Endodermal cell (in vitro differentiated cells): ENCODE measurements at regions not wholly inside any gene's neighbourhood (a gene's known extent, or its start where the extent isn't known, plus 50 kb on each side); places are given as distances from the start of the nearest gene placed in this dataset.

Source experiments
- DNase-seq: peaks from one replicate; pipeline ENCODE4 v3.0.0-alpha.2; 2017
- H3K27ac ChIP-seq: 2 replicates; pipeline ENCODE4 v1.5.1; 2013; ENCODE audit warnings: mild to moderate bottlenecking, low read depth, low read length, moderate library complexity
- H3K27me3 ChIP-seq: 2 replicates; pipeline ENCODE4 v1.6.1; 2013; ENCODE audit warnings: mild to moderate bottlenecking, low read length, moderate library complexity; ENCODE audit not compliant: insufficient read depth, control insufficient read depth, poor library complexity, severe bottlenecking
- H3K36me3 ChIP-seq: 2 replicates; pipeline ENCODE4 v1.7.0; 2013; ENCODE audit warnings: mild to moderate bottlenecking, low read length, moderate library complexity; ENCODE audit not compliant: control insufficient read depth, insufficient read depth
- H3K4me1 ChIP-seq: one replicate; pipeline ENCODE4 v1.7.0; 2013; ENCODE audit warnings: low read length; ENCODE audit not compliant: control insufficient read depth, insufficient read depth
- H3K4me3 ChIP-seq: 2 replicates; pipeline ENCODE4 v1.5.1; 2013; ENCODE audit warnings: mild to moderate bottlenecking, low read length, moderate library complexity
- H3K9ac ChIP-seq: 2 replicates; pipeline ENCODE4 v1.6.1; 2013; ENCODE audit warnings: mild to moderate bottlenecking, low read length, moderate library complexity; ENCODE audit not compliant: poor library complexity, severe bottlenecking; ENCODE audit errors: extremely low read depth
- H3K9me3 ChIP-seq: 2 replicates; pipeline ENCODE4 v1.6.1; 2013; ENCODE audit warnings: mild to moderate bottlenecking, low read length, moderate library complexity; ENCODE audit not compliant: control insufficient read depth
- H3K27ac Mint-ChIP-seq: 2 replicates; pipeline ENCODE4 v1.8.0; 2020; ENCODE audit warnings: mixed read lengths
- H3K27me3 Mint-ChIP-seq: 2 replicates; pipeline ENCODE4 v1.8.0; 2021; ENCODE audit warnings: mild to moderate bottlenecking, mixed read lengths; ENCODE audit not compliant: insufficient read depth
- H3K36me3 Mint-ChIP-seq: 2 replicates; pipeline ENCODE4 v1.8.0; 2020; ENCODE audit warnings: low read depth, mixed read lengths
- H3K4me1 Mint-ChIP-seq: 2 replicates; pipeline ENCODE4 v1.8.0; 2020; ENCODE audit warnings: mixed read lengths
- H3K4me3 Mint-ChIP-seq: 2 replicates; pipeline ENCODE4 v1.8.0; 2020; ENCODE audit warnings: mild to moderate bottlenecking, moderate library complexity, mixed read lengths
- H3K9me3 Mint-ChIP-seq: 2 replicates; pipeline ENCODE4 v1.8.0; 2020; ENCODE audit warnings: mild to moderate bottlenecking, mixed read lengths
- CTCF ChIP-seq: fragments of 200-600 bp; sonication (generic); conservative IDR thresholded peaks from 2 replicates; pipeline ENCODE4 v1.5.0; 2021; ENCODE audit warnings: antibody characterized with exemption, mild to moderate bottlenecking
- WGBS, 2 experiments: methylation state at CpG; one replicate each; pipeline versions ENCODE4 v1.1.5 to v1.1.7; 2013; ENCODE audit warnings: missing lambda C conversion rate in 2 of 2, mixed read lengths in 1 of 2; ENCODE audit not compliant: insufficient coverage in 1 of 2, insufficient read length in 1 of 2; 5-methylcytosine and 5-hydroxymethylcytosine counted together

GRCh38 chr2:128742467-128742866, 423.8 kb upstream of the HS6ST1 start:
- WGBS, 2 experiments: 95 to 100% methylated on average over 1 to 3 of the region's 3 CpGs
- TF ChIP-seq CTCF: no peak
- H3K4me1 Mint-ChIP-seq: peaks cover 6% of the 10 kb centered on the region
- Histone ChIP-seq H3K27ac (no peak overlapping the region), H3K9me3 (no peaks in the 10 kb centered on the region), H3K4me3 (no peak overlapping the region), H3K27me3 (no peaks in the 10 kb centered on the region), H3K36me3 (no peaks in the 10 kb centered on the region), H3K4me1 (no peaks in the 10 kb centered on the region), H3K9ac (no peak overlapping the region)
- no peak overlapping the region for H3K27ac Mint-ChIP-seq
- no peaks in the 10 kb centered on the region for H3K9me3 Mint-ChIP-seq
- H3K36me3 Mint-ChIP-seq: no peaks in the 10 kb centered on the region
- DNase-seq: no peak
- no peak overlapping the region for H3K4me3 Mint-ChIP-seq
- peaks cover 12% of the 10 kb centered on the region for H3K27me3 Mint-ChIP-seq

- peaks cover 4% of the 10 kb centered on the region for H3K27me3 Mint-ChIP-seq
- H3K9ac ChIP-seq: no peak overlapping the region
- H3K4me3 Mint-ChIP-seq: no peak overlapping the region
- no peak overlapping the region for H3K4me3 ChIP-seq
- H3K27me3 ChIP-seq: no peaks in the 10 kb centered on the region
- no peak overlapping the region for H3K27ac ChIP-seq
- TF ChIP-seq CTCF: no peak
- H3K36me3 Mint-ChIP-seq: no peaks in the 10 kb centered on the region
- H3K4me1 ChIP-seq: no peaks in the 10 kb centered on the region
- H3K9me3 Mint-ChIP-seq: no peaks in the 10 kb centered on the region
- H3K9me3 ChIP-seq: no peaks in the 10 kb centered on the region
- no peaks in the 10 kb centered on the region for H3K36me3 ChIP-seq
- H3K27ac Mint-ChIP-seq: no peak overlapping the region
- peaks cover 7% of the 10 kb centered on the region for H3K4me1 Mint-ChIP-seq
- no peak for DNase-seq
Observed at GRCh38 chr2:128745946-128746345, 427.3 kb upstream of the HS6ST1 start.

- no peak for TF ChIP-seq CTCF
- H3K27ac Mint-ChIP-seq: no peak overlapping the region
- peaks cover 8% of the 10 kb centered on the region for H3K4me1 Mint-ChIP-seq
Observed at GRCh38 chr2:128746356-128746755, 427.7 kb upstream of the HS6ST1 start.

More at GRCh38 chr2:128746356-128746755, 427.7 kb upstream of the HS6ST1 start:
- Mint-ChIP-seq H3K9me3 (no peaks in the 10 kb centered on the region), H3K36me3 (no peaks in the 10 kb centered on the region), H3K4me3 (no peak overlapping the region), H3K27me3 (peaks cover 4% of the 10 kb centered on the region)
- no peak overlapping the region for H3K4me3 ChIP-seq
- no peak overlapping the region for H3K9ac ChIP-seq
- no peaks in the 10 kb centered on the region for H3K9me3 ChIP-seq
- H3K27me3 ChIP-seq: no peaks in the 10 kb centered on the region
- DNase-seq: no peak
- no peak overlapping the region for H3K27ac ChIP-seq
- no peaks in the 10 kb centered on the region for H3K4me1 ChIP-seq
- H3K36me3 ChIP-seq: no peaks in the 10 kb centered on the region
- 77 to 92% methylated on average over 3 to 5 of the region's 5 CpGs for WGBS, 2 experiments
